ENCODE measurements at regions not wholly inside any gene's neighbourhood (a gene's known extent, or its start where the extent isn't known, plus 50 kb on each side); places are given as distances from the start of the nearest gene placed in this dataset.

GRCh38 chr2:18346344-18346743 lies 214.1 kb downstream of the RDH14 start:
- TF ChIP-seq, protein P1, sequence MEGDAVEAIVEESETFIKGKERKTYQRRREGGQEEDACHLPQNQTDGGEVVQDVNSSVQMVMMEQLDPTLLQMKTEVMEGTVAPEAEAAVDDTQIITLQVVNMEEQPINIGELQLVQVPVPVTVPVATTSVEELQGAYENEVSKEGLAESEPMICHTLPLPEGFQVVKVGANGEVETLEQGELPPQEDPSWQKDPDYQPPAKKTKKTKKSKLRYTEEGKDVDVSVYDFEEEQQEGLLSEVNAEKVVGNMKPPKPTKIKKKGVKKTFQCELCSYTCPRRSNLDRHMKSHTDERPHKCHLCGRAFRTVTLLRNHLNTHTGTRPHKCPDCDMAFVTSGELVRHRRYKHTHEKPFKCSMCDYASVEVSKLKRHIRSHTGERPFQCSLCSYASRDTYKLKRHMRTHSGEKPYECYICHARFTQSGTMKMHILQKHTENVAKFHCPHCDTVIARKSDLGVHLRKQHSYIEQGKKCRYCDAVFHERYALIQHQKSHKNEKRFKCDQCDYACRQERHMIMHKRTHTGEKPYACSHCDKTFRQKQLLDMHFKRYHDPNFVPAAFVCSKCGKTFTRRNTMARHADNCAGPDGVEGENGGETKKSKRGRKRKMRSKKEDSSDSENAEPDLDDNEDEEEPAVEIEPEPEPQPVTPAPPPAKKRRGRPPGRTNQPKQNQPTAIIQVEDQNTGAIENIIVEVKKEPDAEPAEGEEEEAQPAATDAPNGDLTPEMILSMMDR (IDR thresholded peaks at IDR 0.05), result no peak
- TF ChIP-seq POLR2AphosphoS5 (IDR thresholded peaks at IDR 0.05) (no peak), POLR2A (IDR thresholded peaks at IDR 0.05) (no peak)
